Mesendoderm (in vitro differentiated cells): ENCODE measurements at regions not wholly inside any gene's neighbourhood (a gene's known extent, or its start where the extent isn't known, plus 50 kb on each side); places are given as distances from the start of the nearest gene placed in this dataset.
"Not testable (repeated sequence)": the region's sequence is repeated elsewhere in the genome, so short reads cannot be mapped to it uniquely, and the experiment has no call there.

Experiments
- DNase-seq: peaks from one replicate; pipeline ENCODE4 v3.0.0; 2013
- H2AK5ac ChIP-seq: 2 replicates; pipeline ENCODE4 v1.6.1; 2013; ENCODE audit warnings: low read length, inconsistent platforms
- H2BK120ac ChIP-seq: 2 replicates; pipeline ENCODE4 v1.6.1; 2013; ENCODE audit warnings: low read depth, mild to moderate bottlenecking, low read length, moderate library complexity, mixed read lengths
- H2BK15ac ChIP-seq: replicated peaks from 2 replicates; pipeline ENCODE4 v1.6.1; 2013; ENCODE audit warnings: low read depth, mild to moderate bottlenecking, moderate library complexity
- H2BK5ac ChIP-seq: 2 replicates; pipeline ENCODE4 v1.6.1; 2013; ENCODE audit warnings: low read length, inconsistent platforms
- H3K18ac ChIP-seq: 2 replicates; pipeline ENCODE4 v1.6.1; 2013; ENCODE audit warnings: mild to moderate bottlenecking, low read length, mixed read lengths
- H3K23ac ChIP-seq: one replicate; pipeline ENCODE4 v1.6.1; 2013; ENCODE audit warnings: low read length
- H3K27ac ChIP-seq: 2 replicates; pipeline ENCODE4 v1.5.1; 2013; ENCODE audit warnings: low read depth, mild to moderate bottlenecking, inconsistent platforms, low read length, moderate library complexity
- H3K27me3 ChIP-seq: 2 replicates; pipeline ENCODE4 v1.6.1; 2013; ENCODE audit warnings: low read length, control low read depth, mild to moderate bottlenecking, inconsistent platforms; ENCODE audit not compliant: insufficient read depth, poor library complexity
- H3K36me3 ChIP-seq: 2 replicates; pipeline ENCODE4 v1.6.1; 2013; ENCODE audit warnings: low read length, inconsistent platforms; ENCODE audit not compliant: control insufficient read depth, insufficient read depth
- H3K4ac ChIP-seq: one replicate; pipeline ENCODE4 v1.6.1; 2013; ENCODE audit warnings: low read depth, mild to moderate bottlenecking, low read length, moderate library complexity
- H3K4me1 ChIP-seq: 2 replicates; pipeline ENCODE4 v1.6.1; 2013; ENCODE audit warnings: low read depth, low read length, inconsistent platforms; ENCODE audit not compliant: control insufficient read depth
- H3K4me2 ChIP-seq: 2 replicates; pipeline ENCODE4 v1.6.1; 2013; ENCODE audit warnings: low read length
- H3K4me3 ChIP-seq: 2 replicates; pipeline ENCODE4 v1.5.1; 2013; ENCODE audit warnings: mild to moderate bottlenecking, low read length
- H3K56ac ChIP-seq: one replicate; pipeline ENCODE4 v1.6.1; 2013; ENCODE audit warnings: low read length
- H3K79me1 ChIP-seq: 2 replicates; pipeline ENCODE4 v1.6.1; 2013; ENCODE audit warnings: low read length, inconsistent platforms
- H3K79me2 ChIP-seq: 2 replicates; pipeline ENCODE4 v1.6.1; 2013; ENCODE audit warnings: mild to moderate bottlenecking, low read length; ENCODE audit not compliant: control insufficient read depth, insufficient read depth
- H3K9ac ChIP-seq: 2 replicates; pipeline ENCODE4 v1.6.1; 2013; ENCODE audit warnings: low read length, inconsistent platforms
- H4K5ac ChIP-seq: one replicate; pipeline ENCODE4 v1.6.1; 2013; ENCODE audit warnings: low read length
- H4K8ac ChIP-seq: one replicate; pipeline ENCODE4 v1.6.1; 2013; ENCODE audit warnings: low read depth, mild to moderate bottlenecking, control low read depth, low read length, moderate library complexity
- WGBS: extraction: QIAGEN DNeasy Blood & Tissue Kit; methylation state at CpG from one replicate; pipeline ENCODE4 v1.1.7; 2013; ENCODE audit warnings: low lambda C conversion rate, missing lambda C conversion rate; ENCODE audit not compliant: insufficient coverage; ENCODE audit errors: extremely low coverage; 5-methylcytosine and 5-hydroxymethylcytosine counted together

GRCh38 chr13:81382246-81382645 is 1041.3 kb upstream of the SPRY2 start:
- Histone ChIP-seq H4K5ac (no peak overlapping the region), H3K4me2 (no peak overlapping the region), H2BK5ac (no peak overlapping the region), H3K36me3 (no peaks in the 10 kb centered on the region), H3K23ac (no peak overlapping the region), H3K79me2 (no peaks in the 10 kb centered on the region), H3K18ac (no peak overlapping the region), H2BK120ac (no peak overlapping the region), H3K4me3 (no peak overlapping the region), H3K27me3 (no peaks in the 10 kb centered on the region), H3K56ac (no peak overlapping the region), H2BK15ac (no peak overlapping the region), H2AK5ac (no peak overlapping the region), H4K8ac (no peak overlapping the region), H3K4ac (no peak overlapping the region), H3K9ac (no peak overlapping the region), H3K27ac (no peak overlapping the region), H3K79me1 (no peaks in the 10 kb centered on the region), H3K4me1 (no peaks in the 10 kb centered on the region)
- no CpG with 5 or more reads among the region's 1 CpG for WGBS
- DNase-seq: peak; percentile 13

- H3K18ac ChIP-seq: no peak overlapping the region
- DNase-seq: no peak
- no peaks in the 10 kb centered on the region for H3K4me1 ChIP-seq
- no peak overlapping the region for H3K4me2 ChIP-seq
- no peaks in the 10 kb centered on the region for H3K27me3 ChIP-seq
- no peak overlapping the region for H2BK5ac ChIP-seq
- no peak overlapping the region for H4K5ac ChIP-seq
- H2BK15ac ChIP-seq: no peak overlapping the region
- no peak overlapping the region for H3K4ac ChIP-seq
- H2AK5ac ChIP-seq: no peak overlapping the region
- no peaks in the 10 kb centered on the region for H3K79me1 ChIP-seq
- no peaks in the 10 kb centered on the region for H3K79me2 ChIP-seq
- H4K8ac ChIP-seq: no peak overlapping the region
- H2BK120ac ChIP-seq: no peak overlapping the region
- H3K27ac ChIP-seq: no peak overlapping the region
- no peak overlapping the region for H3K56ac ChIP-seq
- H3K4me3 ChIP-seq: no peak overlapping the region
- H3K36me3 ChIP-seq: no peaks in the 10 kb centered on the region
- H3K23ac ChIP-seq: no peak overlapping the region
- WGBS: no CpG with 5 or more reads among the region's 1 CpG
- H3K9ac ChIP-seq: no peak overlapping the region
These were observed 1040.6 kb upstream of the SPRY2 start for GRCh38 chr13:81381560-81381959.

- Histone ChIP-seq H3K18ac (no peak overlapping the region), H3K4me1 (no peaks in the 10 kb centered on the region), H3K79me1 (no peaks in the 10 kb centered on the region)
These were observed 1038.3 kb upstream of the SPRY2 start for GRCh38 chr13:81379183-81379582.

GRCh38 chr13:81377921-81378320 is 1037.0 kb upstream of the SPRY2 start:
- no peaks in the 10 kb centered on the region for H3K79me2 ChIP-seq
- no peak overlapping the region for H4K8ac ChIP-seq
- H4K5ac ChIP-seq: no peak overlapping the region
- no peak overlapping the region for H3K18ac ChIP-seq
- no peak overlapping the region for H2AK5ac ChIP-seq
- no CpG with 5 or more reads among the region's 1 CpG for WGBS
- no peak overlapping the region for H3K4me2 ChIP-seq
- H3K79me1 ChIP-seq: no peaks in the 10 kb centered on the region
- no peak overlapping the region for H3K4ac ChIP-seq
- H3K4me1 ChIP-seq: no peaks in the 10 kb centered on the region
- DNase-seq: no peak
- H3K36me3 ChIP-seq: no peaks in the 10 kb centered on the region
- no peak overlapping the region for H3K4me3 ChIP-seq
- no peaks in the 10 kb centered on the region for H3K27me3 ChIP-seq
- no peak overlapping the region for H2BK5ac ChIP-seq
- no peak overlapping the region for H2BK15ac ChIP-seq
- H2BK120ac ChIP-seq: no peak overlapping the region
- H3K9ac ChIP-seq: no peak overlapping the region
- no peak overlapping the region for H3K27ac ChIP-seq
- H3K23ac ChIP-seq: no peak overlapping the region
- H3K56ac ChIP-seq: no peak overlapping the region

More at GRCh38 chr13:81379183-81379582, 1038.3 kb upstream of the SPRY2 start:
- Histone ChIP-seq H2BK5ac (no peak overlapping the region), H3K27ac (no peak overlapping the region), H2BK120ac (no peak overlapping the region), H3K56ac (no peak overlapping the region), H3K4ac (no peak overlapping the region), H3K79me2 (no peaks in the 10 kb centered on the region), H2AK5ac (no peak overlapping the region), H3K36me3 (no peaks in the 10 kb centered on the region), H3K23ac (no peak overlapping the region), H2BK15ac (no peak overlapping the region), H3K27me3 (no peaks in the 10 kb centered on the region), H3K4me3 (no peak overlapping the region), H4K5ac (no peak overlapping the region), H3K4me2 (no peak overlapping the region), H3K9ac (no peak overlapping the region), H4K8ac (no peak overlapping the region)
- DNase-seq: no peak

GRCh38 chr13:81375709-81376108 is 1034.8 kb upstream of the SPRY2 start:
- Histone ChIP-seq H4K5ac (no peak overlapping the region), H3K4me1 (no peaks in the 10 kb centered on the region), H3K56ac (no peak overlapping the region), H3K36me3 (no peaks in the 10 kb centered on the region), H3K27me3 (no peaks in the 10 kb centered on the region), H3K23ac (no peak overlapping the region), H3K4me2 (no peak overlapping the region), H4K8ac (no peak overlapping the region), H2BK5ac (no peak overlapping the region), H3K27ac (no peak overlapping the region), H3K79me2 (no peaks in the 10 kb centered on the region), H3K4ac (no peak overlapping the region), H3K9ac (no peak overlapping the region), H2BK120ac (no peak overlapping the region), H3K4me3 (no peak overlapping the region), H3K18ac (no peak overlapping the region), H2AK5ac (no peak overlapping the region), H2BK15ac (no peak overlapping the region), H3K79me1 (no peaks in the 10 kb centered on the region)
- WGBS: no CpG with 5 or more reads among the region's 1 CpG
- DNase-seq: no peak

- not testable (repeated sequence) for H3K36me3 ChIP-seq, H3K4me1 ChIP-seq, H4K5ac ChIP-seq, H2BK5ac ChIP-seq, H2BK120ac ChIP-seq, H3K4me3 ChIP-seq, H3K23ac ChIP-seq, H3K79me1 ChIP-seq, H2BK15ac ChIP-seq, H4K8ac ChIP-seq, H3K56ac ChIP-seq, H2AK5ac ChIP-seq, H3K9ac ChIP-seq, H3K4ac ChIP-seq, H3K4me2 ChIP-seq, H3K79me2 ChIP-seq, H3K18ac ChIP-seq, H3K27ac ChIP-seq, H3K27me3 ChIP-seq
- peak; percentile 40 for DNase-seq
- no CpG with 5 or more reads among the region's 2 CpGs for WGBS
These were observed 1021.8 kb upstream of the SPRY2 start for GRCh38 chr13:81362711-81363110.
